OCI-LY1 (cell line): ENCODE measurements at regions not wholly inside any gene's neighbourhood (a gene's known extent, or its start where the extent isn't known, plus 50 kb on each side); places are given as distances from the start of the nearest gene placed in this dataset.

Source experiments
- CTCF ChIP-seq: fragments of 200-600 bp; sonication (generic), shearing (Covaris generic); IDR thresholded peaks from 2 replicates; pipeline ENCODE4 v1.5.1; 2017; ENCODE audit warnings: mild to moderate bottlenecking, antibody characterized with exemption, low read length, moderate library complexity, mixed read lengths
- EZH2 ChIP-seq: fragments of 200-600 bp; sonication (generic), shearing (Covaris generic); IDR thresholded peaks from 2 replicates; pipeline ENCODE4 v1.8.0; 2017; ENCODE audit warnings: borderline replicate concordance, mixed run types, mild to moderate bottlenecking, antibody characterized with exemption, low read length, moderate library complexity, mixed read lengths

DNA sequence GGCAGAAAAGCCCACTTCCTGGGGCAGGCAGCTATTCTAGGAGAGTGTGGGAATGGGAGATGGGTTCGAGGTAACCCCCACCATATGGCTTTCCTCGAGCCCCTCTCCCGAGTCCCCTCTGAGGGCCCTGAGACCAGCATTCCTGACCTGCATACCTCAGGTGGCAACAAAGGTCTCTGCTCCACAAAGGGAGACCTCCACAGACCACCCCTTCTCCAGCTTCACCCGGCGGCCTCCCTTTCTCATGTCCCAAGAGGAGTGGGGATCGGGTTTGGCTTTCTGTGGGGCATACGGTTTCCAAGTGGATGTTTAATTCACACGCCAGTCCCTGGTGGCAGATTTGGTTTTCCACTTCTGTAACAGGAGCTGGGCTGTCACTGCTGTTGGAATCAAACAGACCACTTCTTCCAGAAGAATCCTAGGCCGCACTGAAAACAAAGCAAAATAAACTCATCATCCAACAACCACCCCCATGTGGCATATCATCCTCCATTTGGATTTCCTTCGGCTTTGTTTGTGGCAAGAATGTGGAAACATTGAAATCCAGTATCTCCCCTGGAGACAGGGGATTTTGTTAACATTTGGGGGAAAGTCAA lies 83.2 kb downstream of the DLL1 start:
- no peak for TF ChIP-seq CTCF
- no peak for TF ChIP-seq EZH2
